ENCODE measurements at regions not wholly inside any gene's neighbourhood (a gene's known extent, or its start where the extent isn't known, plus 50 kb on each side); places are given as distances from the start of the nearest gene placed in this dataset.

DNA sequence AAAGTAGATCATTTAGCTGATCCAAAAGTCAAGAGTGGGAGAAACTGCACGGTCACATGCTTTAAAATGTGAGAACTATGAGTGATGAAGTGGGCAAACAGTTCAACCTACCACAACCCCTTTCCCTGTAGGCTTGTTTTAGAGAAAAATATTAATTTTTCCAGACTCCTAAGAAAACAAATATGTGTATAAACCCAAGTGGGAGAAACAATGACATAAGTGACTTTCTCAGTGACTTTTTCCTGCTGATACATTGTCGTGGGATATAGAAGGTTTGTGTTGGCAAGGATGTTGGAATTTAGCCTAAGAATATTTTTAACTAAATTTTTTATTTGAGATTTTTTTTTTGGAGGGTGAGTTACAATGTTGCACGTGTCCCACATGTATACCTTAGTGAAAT lies 321.7 kb downstream of the FIGN start:
- TF ChIP-seq, protein P1, sequence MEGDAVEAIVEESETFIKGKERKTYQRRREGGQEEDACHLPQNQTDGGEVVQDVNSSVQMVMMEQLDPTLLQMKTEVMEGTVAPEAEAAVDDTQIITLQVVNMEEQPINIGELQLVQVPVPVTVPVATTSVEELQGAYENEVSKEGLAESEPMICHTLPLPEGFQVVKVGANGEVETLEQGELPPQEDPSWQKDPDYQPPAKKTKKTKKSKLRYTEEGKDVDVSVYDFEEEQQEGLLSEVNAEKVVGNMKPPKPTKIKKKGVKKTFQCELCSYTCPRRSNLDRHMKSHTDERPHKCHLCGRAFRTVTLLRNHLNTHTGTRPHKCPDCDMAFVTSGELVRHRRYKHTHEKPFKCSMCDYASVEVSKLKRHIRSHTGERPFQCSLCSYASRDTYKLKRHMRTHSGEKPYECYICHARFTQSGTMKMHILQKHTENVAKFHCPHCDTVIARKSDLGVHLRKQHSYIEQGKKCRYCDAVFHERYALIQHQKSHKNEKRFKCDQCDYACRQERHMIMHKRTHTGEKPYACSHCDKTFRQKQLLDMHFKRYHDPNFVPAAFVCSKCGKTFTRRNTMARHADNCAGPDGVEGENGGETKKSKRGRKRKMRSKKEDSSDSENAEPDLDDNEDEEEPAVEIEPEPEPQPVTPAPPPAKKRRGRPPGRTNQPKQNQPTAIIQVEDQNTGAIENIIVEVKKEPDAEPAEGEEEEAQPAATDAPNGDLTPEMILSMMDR (IDR thresholded peaks at IDR 0.05), result no peak
- Histone ChIP-seq H3K4me1 (no peaks in the 10 kb centered on the region), H3K27me3 (ENCODE audit: low read depth) (no peaks in the 10 kb centered on the region), H3K36me3 (no peaks in the 10 kb centered on the region), H3K4me3 (no peak overlapping the region), H3K9me3 (no peaks in the 10 kb centered on the region), H3K27ac (no peak overlapping the region)
- intact Hi-C loops (cut with DNase I), result no loop called here
- ATAC-seq (no peak), DNase-seq (no peak)

DNA sequence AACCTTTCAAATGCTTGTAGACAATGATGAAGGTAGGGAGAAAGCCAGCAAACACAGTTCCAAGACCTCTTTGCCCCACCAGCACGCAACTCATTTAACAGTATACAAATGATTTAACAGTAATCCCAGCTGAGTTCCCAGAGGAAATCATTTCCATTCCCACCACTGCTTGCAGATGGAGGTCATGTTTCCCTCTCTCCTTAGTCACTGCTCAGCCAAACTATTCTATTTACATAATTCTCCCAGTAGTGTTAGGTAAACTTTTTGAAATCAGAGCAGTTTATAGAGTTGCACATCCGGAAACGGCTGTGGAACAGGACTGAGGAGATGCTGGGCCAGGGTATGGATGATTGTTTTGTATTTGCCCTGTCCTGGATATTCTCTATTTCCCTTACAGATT lies 328.5 kb downstream of the FIGN start:
- no peak overlapping the region for H3K4me3 ChIP-seq
- ATAC-seq (peak; percentile 17 to 43), DNase-seq (no peak)
- no peaks in the 10 kb centered on the region for H3K4me1 ChIP-seq
- TF ChIP-seq, protein P1 (IDR thresholded peaks at IDR 0.05), result no peak
- intact Hi-C loops (cut with DNase I), result no loop called here
- no peaks in the 10 kb centered on the region for H3K36me3 ChIP-seq
- no peak overlapping the region for H3K27ac ChIP-seq
- H3K27me3 ChIP-seq (ENCODE audit: low read depth), result no peaks in the 10 kb centered on the region
- H3K9me3 ChIP-seq, result no peaks in the 10 kb centered on the region

DNA sequence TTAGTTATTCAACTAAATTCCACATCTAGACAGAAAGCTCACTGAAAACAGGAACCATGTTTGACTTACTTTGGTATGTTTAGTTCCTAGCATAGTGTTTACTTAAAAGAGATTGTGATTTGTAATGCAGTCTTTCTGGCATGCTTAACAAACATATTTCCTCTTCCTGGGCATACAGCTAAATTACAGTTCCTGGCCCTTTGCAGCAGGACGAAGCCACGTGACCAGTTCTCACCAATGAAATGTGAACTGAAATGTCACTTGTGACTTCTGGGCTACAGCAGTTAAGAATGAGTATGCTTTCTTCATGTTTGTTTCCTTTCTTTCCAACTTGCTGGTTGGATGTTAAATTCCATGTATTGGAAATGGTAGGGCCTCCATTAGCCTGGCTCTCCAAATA lies 330.5 kb downstream of the FIGN start:
- H3K36me3 ChIP-seq, result no peaks in the 10 kb centered on the region
- ATAC-seq, result no peak
- H3K4me1 ChIP-seq, result no peaks in the 10 kb centered on the region
- no peak for DNase-seq
- H3K27me3 ChIP-seq (ENCODE audit: low read depth), result no peaks in the 10 kb centered on the region
- TF ChIP-seq, protein P1 (IDR thresholded peaks at IDR 0.05), result no peak
- no peaks in the 10 kb centered on the region for H3K9me3 ChIP-seq
- no peak overlapping the region for H3K4me3 ChIP-seq
- no peak overlapping the region for H3K27ac ChIP-seq
- intact Hi-C loops (cut with DNase I), result no loop called here

DNA sequence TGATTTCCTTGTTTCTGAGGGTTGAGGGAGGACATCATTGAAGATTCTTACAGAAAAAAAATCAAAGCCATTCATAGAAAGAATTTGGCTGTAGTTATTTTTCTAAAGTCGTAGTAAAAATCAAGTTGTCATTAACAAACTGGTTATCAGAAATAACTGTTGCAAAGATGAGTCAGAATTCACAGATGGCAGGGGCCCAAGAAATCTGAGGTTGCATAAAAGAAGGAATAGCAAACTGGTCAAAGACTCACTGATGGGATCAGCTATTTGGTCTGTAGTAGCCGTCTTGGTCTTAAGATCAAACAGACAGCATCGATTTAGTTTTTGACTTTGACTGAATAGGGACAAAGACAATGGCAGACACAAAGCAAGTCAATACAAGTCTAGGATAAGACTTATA lies 334.3 kb downstream of the FIGN start:
- DNase-seq (no peak), ATAC-seq (no peak)
- Histone ChIP-seq H3K4me1 (no peaks in the 10 kb centered on the region), H3K27ac (no peak overlapping the region), H3K36me3 (no peaks in the 10 kb centered on the region), H3K27me3 (ENCODE audit: low read depth) (no peaks in the 10 kb centered on the region), H3K9me3 (no peaks in the 10 kb centered on the region), H3K4me3 (no peak overlapping the region)
- intact Hi-C loops (cut with DNase I), result no loop called here
- TF ChIP-seq, protein P1 (IDR thresholded peaks at IDR 0.05), result no peak

DNA sequence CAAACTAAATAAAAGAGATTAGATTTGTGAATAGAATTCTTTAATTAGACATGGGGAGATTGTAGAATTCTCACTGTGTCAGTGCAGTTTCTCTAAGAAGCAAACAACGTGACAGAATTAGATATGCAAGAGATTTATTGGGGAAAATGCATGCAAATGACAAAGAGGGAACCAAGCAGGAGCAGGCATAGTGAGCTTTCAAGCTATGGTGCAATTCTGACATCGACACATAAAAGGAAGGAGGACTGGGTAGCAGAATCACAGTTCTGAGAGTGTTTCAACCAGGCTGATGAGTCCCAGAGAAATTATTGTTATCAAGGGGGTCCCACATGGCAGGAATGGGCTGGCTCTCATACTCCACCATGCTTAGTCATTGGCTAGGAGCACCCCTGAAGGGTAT lies 338.4 kb downstream of the FIGN start:
- Histone ChIP-seq H3K27ac (no peak overlapping the region), H3K36me3 (no peaks in the 10 kb centered on the region), H3K4me1 (no peaks in the 10 kb centered on the region), H3K9me3 (no peaks in the 10 kb centered on the region), H3K27me3 (ENCODE audit: low read depth) (no peaks in the 10 kb centered on the region), H3K4me3 (no peak overlapping the region)
- TF ChIP-seq, protein P1 (IDR thresholded peaks at IDR 0.05), result no peak
- intact Hi-C loops (cut with DNase I), result no loop called here
- ATAC-seq (no peak), DNase-seq (no peak)

DNA sequence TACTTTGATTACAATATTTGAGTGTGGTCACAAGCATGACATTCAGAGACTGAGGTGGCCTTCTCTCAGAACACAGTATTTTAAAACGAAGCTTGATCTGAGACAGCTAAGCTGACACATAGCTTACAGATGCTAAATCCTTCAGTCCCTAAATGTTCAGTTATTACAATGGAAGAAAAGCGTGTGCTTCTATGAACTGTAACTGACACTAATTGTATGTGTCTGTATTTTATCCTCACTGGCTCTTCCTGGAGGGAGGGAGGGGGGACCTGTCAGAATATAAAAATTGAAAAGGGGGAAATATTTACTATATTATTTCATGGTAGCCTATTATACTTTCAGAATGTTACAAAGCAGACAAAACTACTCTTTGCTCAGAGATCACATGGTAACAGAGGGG lies 340.2 kb downstream of the FIGN start:
- DNase-seq (no peak), ATAC-seq (no peak)
- TF ChIP-seq, protein P1 (IDR thresholded peaks at IDR 0.05), result no peak
- Histone ChIP-seq H3K9me3 (no peaks in the 10 kb centered on the region), H3K27ac (no peak overlapping the region), H3K27me3 (ENCODE audit: low read depth) (no peaks in the 10 kb centered on the region), H3K36me3 (no peaks in the 10 kb centered on the region), H3K4me3 (no peak overlapping the region), H3K4me1 (no peaks in the 10 kb centered on the region)
- intact Hi-C loops (cut with DNase I), result no loop called here
